DMS53 treated with DMSO at 0.1 percent for 48 hours (cell line): ENCODE measurements at regions not wholly inside any gene's neighbourhood (a gene's known extent, or its start where the extent isn't known, plus 50 kb on each side); places are given as distances from the start of the nearest gene placed in this dataset.

ENCODE experiments used
- DNase-seq: peaks from one replicate; lab custom pipeline; 2025; ENCODE audit not compliant: unreplicated experiment; lab: John Stamatoyannopoulos, UW

- DNase-seq: no peak
These were observed 99.2 kb upstream of the RTL1 start for GRCh38 chr14:101002738-101003137.

- no peak for DNase-seq
These were observed 100.7 kb upstream of the RTL1 start for GRCh38 chr14:101004176-101004575.

GRCh38 chr14:101004954-101005353, 101.4 kb upstream of the RTL1 start:
- no peak for DNase-seq

GRCh38 chr14:101005447-101005846, 101.9 kb upstream of the RTL1 start:
- no peak for DNase-seq

- no peak for DNase-seq
These were observed 102.5 kb upstream of the RTL1 start for GRCh38 chr14:101006008-101006407.

- DNase-seq: no peak
These were observed 103.6 kb upstream of the RTL1 start for GRCh38 chr14:101007004-101007614.

- DNase-seq: no peak
These were observed 104.2 kb upstream of the RTL1 start for GRCh38 chr14:101007765-101008164.

- no peak for DNase-seq
These were observed 104.7 kb upstream of the RTL1 start for GRCh38 chr14:101008196-101008595.

GRCh38 chr14:101008631-101009336, 105.3 kb upstream of the RTL1 start:
- no peak for DNase-seq

- DNase-seq: no peak
These were observed 106.0 kb upstream of the RTL1 start for GRCh38 chr14:101009531-101009930.

- DNase-seq: no peak
These were observed 106.8 kb upstream of the RTL1 start for GRCh38 chr14:101010293-101010692.

GRCh38 chr14:101010835-101011234, 107.3 kb upstream of the RTL1 start:
- no peak for DNase-seq

GRCh38 chr14:101017209-101017608, 113.7 kb upstream of the RTL1 start:
- no peak for DNase-seq

GRCh38 chr14:101017806-101018560, 114.5 kb upstream of the RTL1 start:
- DNase-seq: no peak

GRCh38 chr14:101018561-101019290, 115.2 kb upstream of the RTL1 start:
- no peak for DNase-seq

- no peak for DNase-seq
These were observed 116.0 kb upstream of the RTL1 start for GRCh38 chr14:101019541-101019940.

- no peak for DNase-seq
These were observed 116.6 kb upstream of the RTL1 start for GRCh38 chr14:101019990-101020710.

- DNase-seq: no peak
These were observed 117.4 kb upstream of the RTL1 start for GRCh38 chr14:101020834-101021370.

- DNase-seq: no peak
These were observed 118.6 kb upstream of the RTL1 start for GRCh38 chr14:101022121-101022520.

- no peak for DNase-seq
These were observed 119.5 kb upstream of the RTL1 start for GRCh38 chr14:101022916-101023435.
